WTC11 (cell line): ENCODE measurements at regions not wholly inside any gene's neighbourhood (a gene's known extent, or its start where the extent isn't known, plus 50 kb on each side); places are given as distances from the start of the nearest gene placed in this dataset.

Experiments
- ATAC-seq: fragments of 200-7000 bp; cut with Tn5 transposase; 2 replicates; pipeline ENCODE4 v1.10.0; 2021; ENCODE audit warnings: mild to moderate bottlenecking, moderate library complexity
- CTCF ChIA-PET: fragments of 300-600 bp; sonication (Branson Sonifier 250); formaldehyde crosslinking; loops from one replicate; lab custom pipeline; 2021; ENCODE audit warnings: antibody characterized with exemption; lab: Charles Lee
- POLR2A ChIA-PET: fragments of 350-600 bp; sonication (Branson Sonifier 250); formaldehyde crosslinking; loops from one replicate; lab custom pipeline; 2021; ENCODE audit warnings: antibody characterized with exemption; lab: Charles Lee
- DNase-seq: peaks from one replicate; pipeline ENCODE4 v3.0.0; 2021; ENCODE audit warnings: low spot score
- H3K27ac Mint-ChIP-seq: 2 replicates; pipeline ENCODE4 v1.8.0; 2021; ENCODE audit warnings: mixed read lengths
- H3K27me3 Mint-ChIP-seq: 2 replicates; pipeline ENCODE4 v1.8.0; 2021; ENCODE audit warnings: low read depth, mild to moderate bottlenecking, moderate library complexity, mixed read lengths
- H3K36me3 Mint-ChIP-seq: 2 replicates; pipeline ENCODE4 v1.8.0; 2021; ENCODE audit warnings: mixed read lengths
- H3K4me1 Mint-ChIP-seq: 2 replicates; pipeline ENCODE4 v1.8.0; 2022; ENCODE audit warnings: mixed read lengths
- H3K4me3 Mint-ChIP-seq: 2 replicates; pipeline ENCODE4 v1.8.0; 2021; ENCODE audit warnings: mild to moderate bottlenecking, moderate library complexity, mixed read lengths
- H3K9me3 Mint-ChIP-seq: 2 replicates; pipeline ENCODE4 v1.8.0; 2021; ENCODE audit warnings: mixed read lengths
- AR ChIP-seq: fragments of 250-450 bp; sonication (Bioruptor Pico); IDR thresholded peaks from 2 replicates; pipeline ENCODE4 v1.9.0; 2021; ENCODE audit warnings: mild to moderate bottlenecking
- ATF1 ChIP-seq: sonication (generic); formaldehyde crosslinking; IDR thresholded peaks from 2 replicates; pipeline ENCODE4 v1.8.1; 2023; ENCODE audit warnings: mild to moderate bottlenecking, moderate library complexity, missing genetic modification reagents
- ATF3 ChIP-seq: sonication (generic); formaldehyde crosslinking; conservative IDR thresholded peaks from 2 replicates; pipeline ENCODE4 v1.8.1; 2022; ENCODE audit warnings: mild to moderate bottlenecking, missing genetic modification reagents
- CREB1 ChIP-seq: sonication (generic); formaldehyde crosslinking; IDR thresholded peaks from 2 replicates; pipeline ENCODE4 v1.8.0; 2023; ENCODE audit warnings: mild to moderate bottlenecking, missing genetic modification reagents
- CREM ChIP-seq: sonication (generic); formaldehyde crosslinking; IDR thresholded peaks from 2 replicates; pipeline ENCODE4 v1.8.1; 2022; ENCODE audit warnings: mild to moderate bottlenecking, missing genetic modification reagents, moderate library complexity
- CTCF ChIP-seq: fragments of 200-600 bp; IDR thresholded peaks from 2 replicates; pipeline ENCODE4 v1.8.0; 2022; ENCODE audit warnings: antibody characterized with exemption
- FOXJ3 ChIP-seq: sonication (generic); formaldehyde crosslinking; IDR thresholded peaks from 2 replicates; pipeline ENCODE4 v1.9.0; 2021; ENCODE audit warnings: missing genetic modification reagents, mild to moderate bottlenecking, borderline replicate concordance
- GRHL2 ChIP-seq: fragments of 250-450 bp; sonication (Bioruptor Pico); IDR thresholded peaks from 2 replicates; pipeline ENCODE4 v1.8.0; 2022; ENCODE audit warnings: mild to moderate bottlenecking, moderate library complexity; ENCODE audit not compliant: insufficient replicate concordance, severe bottlenecking
- IRF2 ChIP-seq: sonication (generic); formaldehyde crosslinking; IDR thresholded peaks from 2 replicates; pipeline ENCODE4 v1.8.0; 2022; ENCODE audit warnings: low read depth, missing genetic modification reagents, borderline replicate concordance
- NR3C1 ChIP-seq: sonication (generic); formaldehyde crosslinking; conservative IDR thresholded peaks from 2 replicates; pipeline ENCODE4 v1.8.1; 2023; ENCODE audit warnings: low read depth, mild to moderate bottlenecking, missing genetic modification reagents
- SMAD3 ChIP-seq: sonication (generic); formaldehyde crosslinking; IDR thresholded peaks from 2 replicates; pipeline ENCODE4 v1.8.0; 2022; ENCODE audit warnings: missing genetic modification reagents, mild to moderate bottlenecking, borderline replicate concordance
- SOX15 ChIP-seq: fragments of 250-450 bp; sonication (Bioruptor Pico); IDR thresholded peaks from 2 replicates; pipeline ENCODE4 v1.9.0; 2021; ENCODE audit warnings: mild to moderate bottlenecking
- ZNF219 ChIP-seq: sonication (generic); formaldehyde crosslinking; IDR thresholded peaks from 2 replicates; pipeline ENCODE4 v1.8.0; 2023; ENCODE audit warnings: missing genetic modification reagents, mild to moderate bottlenecking, borderline replicate concordance
- ZNF396 ChIP-seq: fragments of 250-450 bp; sonication (Bioruptor Pico); IDR thresholded peaks from 2 replicates; pipeline ENCODE4 v1.8.0; 2021; ENCODE audit warnings: mild to moderate bottlenecking, moderate library complexity, borderline replicate concordance
- ZNF423 ChIP-seq: fragments of 250-450 bp; sonication (Bioruptor Pico); IDR thresholded peaks from 2 replicates; pipeline ENCODE4 v2.1.2; 2022; ENCODE audit warnings: mild to moderate bottlenecking, moderate library complexity
- TF ChIP-seq, protein P1 (sequence below): sonication (generic); formaldehyde crosslinking; IDR thresholded peaks from 2 replicates; pipeline ENCODE4 v1.8.0; 2023; ENCODE audit warnings: missing genetic modification reagents, mild to moderate bottlenecking, borderline replicate concordance
- TF ChIP-seq, protein P2 (sequence below): sonication (generic); formaldehyde crosslinking; IDR thresholded peaks from 2 replicates; pipeline ENCODE4 v1.8.0; 2022; ENCODE audit warnings: missing genetic modification reagents

DNA sequence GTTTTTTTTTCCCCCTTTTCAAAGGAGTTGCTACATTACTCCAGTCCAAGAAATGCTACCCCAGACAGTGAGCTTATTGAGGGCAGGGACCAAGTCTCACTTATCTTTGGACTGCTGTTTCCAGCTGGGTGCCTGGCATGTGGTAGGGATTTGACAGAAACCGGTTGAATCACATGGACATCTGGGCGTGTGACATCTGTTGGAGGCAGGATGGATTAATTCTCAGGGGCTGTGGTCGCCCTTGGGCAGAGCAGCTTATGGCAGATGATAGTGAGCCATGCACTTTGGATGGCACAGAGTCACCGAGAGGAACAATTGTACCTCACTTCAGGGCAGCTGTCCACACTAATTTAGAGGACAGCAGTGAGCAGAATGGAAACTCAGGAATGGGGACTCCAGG is 254.6 kb upstream of the ID2 start:
- CTCF ChIA-PET: no interaction called here
- TF ChIP-seq SMAD3 (CRISPR knock-in tag) (no peak), ATF3 (no peak), CREM (CRISPR knock-in tag) (no peak), GRHL2 (CRISPR knock-in tag) (no peak), ZNF396 (no peak), ATF1 (CRISPR knock-in tag) (no peak), ZNF423 (CRISPR knock-in tag) (no peak), CREB1 (CRISPR knock-in tag) (no peak), FOXJ3 (CRISPR knock-in tag) (no peak), ZNF219 (CRISPR knock-in tag) (no peak)
- TF ChIP-seq, protein P1, sequence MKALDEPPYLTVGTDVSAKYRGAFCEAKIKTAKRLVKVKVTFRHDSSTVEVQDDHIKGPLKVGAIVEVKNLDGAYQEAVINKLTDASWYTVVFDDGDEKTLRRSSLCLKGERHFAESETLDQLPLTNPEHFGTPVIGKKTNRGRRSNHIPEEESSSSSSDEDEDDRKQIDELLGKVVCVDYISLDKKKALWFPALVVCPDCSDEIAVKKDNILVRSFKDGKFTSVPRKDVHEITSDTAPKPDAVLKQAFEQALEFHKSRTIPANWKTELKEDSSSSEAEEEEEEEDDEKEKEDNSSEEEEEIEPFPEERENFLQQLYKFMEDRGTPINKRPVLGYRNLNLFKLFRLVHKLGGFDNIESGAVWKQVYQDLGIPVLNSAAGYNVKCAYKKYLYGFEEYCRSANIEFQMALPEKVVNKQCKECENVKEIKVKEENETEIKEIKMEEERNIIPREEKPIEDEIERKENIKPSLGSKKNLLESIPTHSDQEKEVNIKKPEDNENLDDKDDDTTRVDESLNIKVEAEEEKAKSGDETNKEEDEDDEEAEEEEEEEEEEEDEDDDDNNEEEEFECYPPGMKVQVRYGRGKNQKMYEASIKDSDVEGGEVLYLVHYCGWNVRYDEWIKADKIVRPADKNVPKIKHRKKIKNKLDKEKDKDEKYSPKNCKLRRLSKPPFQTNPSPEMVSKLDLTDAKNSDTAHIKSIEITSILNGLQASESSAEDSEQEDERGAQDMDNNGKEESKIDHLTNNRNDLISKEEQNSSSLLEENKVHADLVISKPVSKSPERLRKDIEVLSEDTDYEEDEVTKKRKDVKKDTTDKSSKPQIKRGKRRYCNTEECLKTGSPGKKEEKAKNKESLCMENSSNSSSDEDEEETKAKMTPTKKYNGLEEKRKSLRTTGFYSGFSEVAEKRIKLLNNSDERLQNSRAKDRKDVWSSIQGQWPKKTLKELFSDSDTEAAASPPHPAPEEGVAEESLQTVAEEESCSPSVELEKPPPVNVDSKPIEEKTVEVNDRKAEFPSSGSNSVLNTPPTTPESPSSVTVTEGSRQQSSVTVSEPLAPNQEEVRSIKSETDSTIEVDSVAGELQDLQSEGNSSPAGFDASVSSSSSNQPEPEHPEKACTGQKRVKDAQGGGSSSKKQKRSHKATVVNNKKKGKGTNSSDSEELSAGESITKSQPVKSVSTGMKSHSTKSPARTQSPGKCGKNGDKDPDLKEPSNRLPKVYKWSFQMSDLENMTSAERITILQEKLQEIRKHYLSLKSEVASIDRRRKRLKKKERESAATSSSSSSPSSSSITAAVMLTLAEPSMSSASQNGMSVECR (CRISPR knock-in tag): no peak
- TF ChIP-seq, all 79 proteins: peak for 0
- peaks cover 20% of the 10 kb centered on the region for H3K9me3 Mint-ChIP-seq
- H3K27me3 Mint-ChIP-seq: no peaks in the 10 kb centered on the region
- peaks cover 5% of the 10 kb centered on the region for H3K4me1 Mint-ChIP-seq
- no peaks in the 10 kb centered on the region for H3K36me3 Mint-ChIP-seq
- POLR2A ChIA-PET: no interaction called here
- ATAC-seq: no peak
- no peak overlapping the region for H3K27ac Mint-ChIP-seq
- H3K4me3 Mint-ChIP-seq: no peak overlapping the region
- DNase-seq: no peak

DNA sequence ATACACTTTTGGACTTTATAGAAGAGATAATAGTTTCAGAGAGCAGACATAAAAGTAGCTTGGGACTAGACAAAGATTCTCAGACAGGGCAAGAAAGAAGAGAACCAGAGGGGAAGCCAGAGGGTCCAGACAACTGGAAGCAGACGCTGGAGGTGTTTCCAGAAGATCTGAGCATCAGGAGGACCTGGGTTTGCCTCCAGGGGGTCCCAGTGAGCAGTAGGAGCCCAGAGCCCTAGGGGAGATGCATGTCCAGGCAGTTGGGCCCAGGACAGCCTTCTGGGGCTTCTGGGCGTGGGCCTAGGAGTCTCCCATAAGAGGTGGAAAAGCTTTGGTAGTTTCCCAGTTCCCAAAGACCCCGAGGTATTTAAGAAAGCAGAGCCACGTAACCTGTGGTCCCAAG is 251.2 kb upstream of the ID2 start:
- Mint-ChIP-seq H3K27ac (no peak overlapping the region), H3K27me3 (no peaks in the 10 kb centered on the region), H3K9me3 (peaks cover 15% of the 10 kb centered on the region), H3K4me3 (no peak overlapping the region), H3K36me3 (no peaks in the 10 kb centered on the region), H3K4me1 (peaks cover 7% of the 10 kb centered on the region)
- ATAC-seq: no peak
- ChIA-PET CTCF (no interaction called here), POLR2A (no interaction called here)
- no peak for DNase-seq
- TF ChIP-seq SOX15 (CRISPR knock-in tag) (no peak), CTCF (no peak), IRF2 (no peak), NR3C1 (no peak), AR (no peak)
- TF ChIP-seq, protein P2, sequence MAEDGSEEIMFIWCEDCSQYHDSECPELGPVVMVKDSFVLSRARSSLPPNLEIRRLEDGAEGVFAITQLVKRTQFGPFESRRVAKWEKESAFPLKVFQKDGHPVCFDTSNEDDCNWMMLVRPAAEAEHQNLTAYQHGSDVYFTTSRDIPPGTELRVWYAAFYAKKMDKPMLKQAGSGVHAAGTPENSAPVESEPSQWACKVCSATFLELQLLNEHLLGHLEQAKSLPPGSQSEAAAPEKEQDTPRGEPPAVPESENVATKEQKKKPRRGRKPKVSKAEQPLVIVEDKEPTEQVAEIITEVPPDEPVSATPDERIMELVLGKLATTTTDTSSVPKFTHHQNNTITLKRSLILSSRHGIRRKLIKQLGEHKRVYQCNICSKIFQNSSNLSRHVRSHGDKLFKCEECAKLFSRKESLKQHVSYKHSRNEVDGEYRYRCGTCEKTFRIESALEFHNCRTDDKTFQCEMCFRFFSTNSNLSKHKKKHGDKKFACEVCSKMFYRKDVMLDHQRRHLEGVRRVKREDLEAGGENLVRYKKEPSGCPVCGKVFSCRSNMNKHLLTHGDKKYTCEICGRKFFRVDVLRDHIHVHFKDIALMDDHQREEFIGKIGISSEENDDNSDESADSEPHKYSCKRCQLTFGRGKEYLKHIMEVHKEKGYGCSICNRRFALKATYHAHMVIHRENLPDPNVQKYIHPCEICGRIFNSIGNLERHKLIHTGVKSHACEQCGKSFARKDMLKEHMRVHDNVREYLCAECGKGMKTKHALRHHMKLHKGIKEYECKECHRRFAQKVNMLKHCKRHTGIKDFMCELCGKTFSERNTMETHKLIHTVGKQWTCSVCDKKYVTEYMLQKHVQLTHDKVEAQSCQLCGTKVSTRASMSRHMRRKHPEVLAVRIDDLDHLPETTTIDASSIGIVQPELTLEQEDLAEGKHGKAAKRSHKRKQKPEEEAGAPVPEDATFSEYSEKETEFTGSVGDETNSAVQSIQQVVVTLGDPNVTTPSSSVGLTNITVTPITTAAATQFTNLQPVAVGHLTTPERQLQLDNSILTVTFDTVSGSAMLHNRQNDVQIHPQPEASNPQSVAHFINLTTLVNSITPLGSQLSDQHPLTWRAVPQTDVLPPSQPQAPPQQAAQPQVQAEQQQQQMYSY (CRISPR knock-in tag): no peak
